SK-N-SH (cell line): ENCODE measurements at regions not wholly inside any gene's neighbourhood (a gene's known extent, or its start where the extent isn't known, plus 50 kb on each side); places are given as distances from the start of the nearest gene placed in this dataset.

ENCODE experiments used
- CTCF ChIA-PET: fragments of 300-600, 350-600 bp; formaldehyde crosslinking; extraction: SDS; loops from one replicate; lab custom pipeline; 2021; lab: Yijun Ruan, JAX
- POLR2A ChIA-PET: fragments of 350-600 bp; sonication (Branson Sonifier 250); formaldehyde crosslinking; extraction: SDS; loops from one replicate; lab custom pipeline; 2020; ENCODE audit warnings: antibody characterized with exemption, inconsistent platforms; lab: Yijun Ruan, JAX
- DNase-seq: peaks from one replicate; pipeline ENCODE4 v3.0.0; 2012
- H2AFZ ChIP-seq: fragments of 200-600 bp; sonication (generic); 2 replicates; pipeline ENCODE4 v1.8.1; 2016; ENCODE audit warnings: antibody characterized with exemption, mild to moderate bottlenecking, low read depth
- H3F3A ChIP-seq: fragments of 200-600 bp; sonication (generic); replicated peaks from 2 replicates; pipeline ENCODE3; 2016; ENCODE audit warnings: antibody characterized with exemption, mild to moderate bottlenecking; ENCODE audit not compliant: insufficient read depth
- H3K27ac ChIP-seq, 2 experiments: fragments of 200-500 bp in 1 of 2; fragments of 200-600 bp in 1 of 2; sonication (Bioruptor generic) in 1 of 2; sonication (generic), shearing (Covaris generic) in 1 of 2; 2 replicates each; pipeline versions ENCODE4 v1.5.1 to v1.6.1; 2014 to 2016; ENCODE audit warnings: low read depth in 2 of 2, inconsistent platforms in 1 of 2, low read length in 1 of 2, mild to moderate bottlenecking in 1 of 2, mixed read lengths in 1 of 2
- H3K27me3 ChIP-seq: fragments of 200-600 bp; sonication (generic), shearing (Covaris generic); 2 replicates; pipeline ENCODE4 v1.6.1; 2016; ENCODE audit warnings: mixed run types; ENCODE audit not compliant: insufficient read depth
- H3K36me3 ChIP-seq, 2 experiments: fragments of 200-500 bp in 1 of 2; fragments of 200-600 bp in 1 of 2; sonication (Bioruptor generic) in 1 of 2; sonication (generic) in 1 of 2; replicated peaks in 1 of 2; 2 replicates each; pipeline versions ENCODE3 to v1.5.1; 2014 to 2016; ENCODE audit warnings: low read length in 1 of 2, mild to moderate bottlenecking in 1 of 2; ENCODE audit not compliant: insufficient read depth in 2 of 2, control insufficient read depth in 1 of 2
- H3K4me1 ChIP-seq, 2 experiments: fragments of 200-500 bp in 1 of 2; fragments of 200-600 bp in 1 of 2; sonication (Bioruptor generic) in 1 of 2; sonication (generic), shearing (Covaris generic) in 1 of 2; 2 replicates each; pipeline versions ENCODE4 v1.5.1 to v1.6.1; 2014 to 2016; ENCODE audit warnings: low read depth in 1 of 2, low read length in 1 of 2, mixed run types in 1 of 2; ENCODE audit not compliant: insufficient read depth in 2 of 2, control insufficient read depth in 1 of 2
- H3K4me2 ChIP-seq: fragments of 200-600 bp; sonication (generic), shearing (Covaris generic); 2 replicates; pipeline ENCODE4 v1.6.1; 2017; ENCODE audit warnings: mixed run types
- H3K4me3 ChIP-seq, 2 experiments: fragments of 200-500 bp in 1 of 2; fragments of 200-600 bp in 1 of 2; sonication (Bioruptor generic) in 1 of 2; sonication (generic), shearing (Covaris generic) in 1 of 2; 2 replicates each; pipeline versions ENCODE4 v1.5.1 to v1.8.1; 2014 to 2016; ENCODE audit warnings: low read depth in 2 of 2, inconsistent platforms in 1 of 2, low read length in 1 of 2, mild to moderate bottlenecking in 1 of 2, mixed read lengths in 1 of 2, moderate library complexity in 1 of 2
- H3K79me2 ChIP-seq: fragments of 200-600 bp; sonication (generic); 2 replicates; pipeline ENCODE4 v1.8.1; 2017; ENCODE audit warnings: mild to moderate bottlenecking; ENCODE audit not compliant: insufficient read depth
- H3K9ac ChIP-seq: fragments of 200-600 bp; sonication (generic); 2 replicates; pipeline ENCODE4 v1.6.1; 2017; ENCODE audit warnings: mixed run types
- H3K9me2 ChIP-seq: fragments of 200-600 bp; sonication (generic); 2 replicates; pipeline ENCODE4 v1.6.1; 2017; ENCODE audit warnings: mixed run types
- H3K9me3 ChIP-seq: fragments of 200-600 bp; sonication (generic); 2 replicates; pipeline ENCODE4 v1.6.1; 2017; ENCODE audit warnings: mixed run types, mild to moderate bottlenecking, moderate library complexity
- H4K20me1 ChIP-seq: fragments of 200-600 bp; sonication (generic); 2 replicates; pipeline ENCODE4 v1.6.1; 2017; ENCODE audit warnings: mild to moderate bottlenecking, mixed run types; ENCODE audit not compliant: insufficient read depth
- CHD2 ChIP-seq: fragments of 150-350 bp; IDR thresholded peaks from 2 replicates; pipeline ENCODE4 v1.6.1; 2018; ENCODE audit warnings: low read length; ENCODE audit not compliant: partially characterized antibody
- EP300 ChIP-seq, 2 experiments: IDR thresholded peaks; 2 replicates each; pipeline versions ENCODE4 v1.4.0 to v1.6.1; 2012; ENCODE audit warnings: borderline replicate concordance in 1 of 2, low read depth in 1 of 2, low read length in 1 of 2
- EZH2phosphoT487 ChIP-seq: fragments of 200-600 bp; sonication (generic); IDR thresholded peaks from 2 replicates; pipeline ENCODE4 v1.6.1; 2017; ENCODE audit warnings: low read depth, mixed run types, mild to moderate bottlenecking, antibody characterized with exemption, moderate library complexity, borderline replicate concordance
- FOSL2 ChIP-seq: IDR thresholded peaks from 2 replicates; pipeline ENCODE4 v1.4.0; 2012; ENCODE audit warnings: low read depth, mild to moderate bottlenecking, moderate library complexity, borderline replicate concordance
- FOXJ3 ChIP-seq: sonication (generic); formaldehyde crosslinking; IDR thresholded peaks from 2 replicates; pipeline ENCODE4 v1.5.1; 2020; ENCODE audit warnings: mild to moderate bottlenecking, missing genetic modification reagents
- FOXM1 ChIP-seq: IDR thresholded peaks from 2 replicates; pipeline ENCODE4 v1.4.0; 2012; ENCODE audit warnings: low read depth, mild to moderate bottlenecking
- GATA2 ChIP-seq: sonication (generic); formaldehyde crosslinking; IDR thresholded peaks from 2 replicates; pipeline ENCODE4 v1.5.0; 2020; ENCODE audit warnings: mild to moderate bottlenecking, missing genetic modification reagents
- IRF3 ChIP-seq: fragments of 150-350 bp; IDR thresholded peaks from 2 replicates; pipeline ENCODE4 v1.6.1; 2016; ENCODE audit warnings: mild to moderate bottlenecking, low read depth, low read length
- JUND ChIP-seq: IDR thresholded peaks from 2 replicates; pipeline ENCODE4 v1.4.0; 2012
- MEF2A ChIP-seq: IDR thresholded peaks from 2 replicates; pipeline ENCODE4 v1.4.0; 2012; ENCODE audit warnings: low read depth, borderline replicate concordance
- MXI1 ChIP-seq: IDR thresholded peaks from 2 replicates; pipeline ENCODE4 v1.6.1; 2012; ENCODE audit warnings: mild to moderate bottlenecking, low read depth, low read length, improper control_type of control experiment
- NRF1 ChIP-seq: IDR thresholded peaks from 2 replicates; pipeline ENCODE4 v1.6.1; 2012; ENCODE audit warnings: low read depth, mild to moderate bottlenecking, low read length
- PBX3 ChIP-seq: IDR thresholded peaks from 2 replicates; pipeline ENCODE4; 2012
- POLR2AphosphoS5 ChIP-seq: IDR thresholded peaks from 2 replicates; pipeline ENCODE4 v1.6.1; 2012; ENCODE audit warnings: low read depth, low read length
- RAD21 ChIP-seq: IDR thresholded peaks from 2 replicates; pipeline ENCODE4 v1.6.1; 2012; ENCODE audit warnings: mild to moderate bottlenecking, low read length
- RXRA ChIP-seq: IDR thresholded peaks from 2 replicates; pipeline ENCODE4 v1.4.0; 2012; ENCODE audit warnings: low read depth, mild to moderate bottlenecking, borderline replicate concordance
- SIN3A ChIP-seq: IDR thresholded peaks from 2 replicates; pipeline ENCODE4 v1.6.1; 2012; ENCODE audit warnings: low read depth, mild to moderate bottlenecking, low read length, moderate library complexity, borderline replicate concordance
- SMC3 ChIP-seq: IDR thresholded peaks from 2 replicates; pipeline ENCODE4 v1.6.1; 2012; ENCODE audit warnings: low read depth, low read length, improper control_type of control experiment
- TCF12 ChIP-seq: IDR thresholded peaks from 2 replicates; pipeline ENCODE4 v1.4.0; 2012
- YY1 ChIP-seq: IDR thresholded peaks from 2 replicates; pipeline ENCODE4 v1.4.0; 2012; ENCODE audit warnings: low read depth, mild to moderate bottlenecking
- WGBS: methylation state at CpG from one replicate; pipeline ENCODE4 v1.1.6; 2017; ENCODE audit warnings: low lambda C conversion rate; 5-methylcytosine and 5-hydroxymethylcytosine counted together
- TF ChIP-seq, protein P1 (sequence below): IDR thresholded peaks from 2 replicates; pipeline ENCODE4 v1.4.0; 2012; ENCODE audit warnings: low read depth

DNA sequence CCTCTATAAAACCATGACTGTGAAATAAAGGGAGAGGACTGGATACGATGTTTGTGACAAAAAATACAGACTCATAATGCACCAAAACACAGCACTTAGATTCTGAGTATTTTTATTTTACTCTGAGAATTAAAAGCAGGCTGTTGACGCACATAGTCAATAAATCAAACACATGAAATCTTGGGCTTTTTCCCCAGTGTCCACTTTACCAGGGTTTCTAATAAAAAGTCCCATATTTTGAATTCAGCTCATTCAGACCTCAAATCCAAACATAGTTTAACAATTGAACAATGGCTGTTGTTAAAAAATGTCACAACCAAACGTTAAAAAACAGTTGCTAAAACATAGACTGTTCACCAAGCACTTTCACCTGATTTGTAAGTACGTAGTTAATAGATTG is 553.4 kb downstream of the LTN1 start (continued):
- TF ChIP-seq FOXM1: no peak

GRCh38 chr21:28437061-28437460 is 555.6 kb downstream of the LTN1 start:
- no peaks in the 10 kb centered on the region for H3K36me3 ChIP-seq
- CTCF ChIA-PET: no interaction called here
- no peaks in the 10 kb centered on the region for H3K9me3 ChIP-seq
- no peak overlapping the region for H3K4me2 ChIP-seq
- no peaks in the 10 kb centered on the region for H4K20me1 ChIP-seq
- H3K4me3 ChIP-seq: no peak overlapping the region
- no peaks in the 10 kb centered on the region for H3K27me3 ChIP-seq
- POLR2A ChIA-PET: no interaction called here
- H3F3A ChIP-seq: peaks cover 16% of the 10 kb centered on the region
- peak overlapping the region in 1 of 2 experiments; percentile 47; a peak in 1 of 4 replicates for H3K27ac ChIP-seq
- H3K9ac ChIP-seq: no peak overlapping the region
- TF ChIP-seq POLR2AphosphoS5: no peak
- no peak for TF ChIP-seq FOXJ3 (CRISPR knock-in tag)
- no peak for TF ChIP-seq EP300 (IDR thresholded peaks at IDR 0.05; ENCODE audit: borderline replicate concordance in 1 of 2, low read depth in 1 of 2, low read length in 1 of 2)
- TF ChIP-seq MEF2A: no peak
- TF ChIP-seq, protein P1, sequence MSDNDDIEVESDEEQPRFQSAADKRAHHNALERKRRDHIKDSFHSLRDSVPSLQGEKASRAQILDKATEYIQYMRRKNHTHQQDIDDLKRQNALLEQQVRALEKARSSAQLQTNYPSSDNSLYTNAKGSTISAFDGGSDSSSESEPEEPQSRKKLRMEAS: no peak
- no peak for TF ChIP-seq EZH2phosphoT487
- no peak for TF ChIP-seq FOSL2
- no peak for TF ChIP-seq NRF1
- TF ChIP-seq IRF3: no peak
- H3K9me2 ChIP-seq: no peaks in the 10 kb centered on the region
- no peak overlapping the region for H2AFZ ChIP-seq
- peaks cover 7 to 15% of the 10 kb centered on the region in 2 experiments; a peak in 3 of 4 replicates for H3K4me1 ChIP-seq
- DNase-seq: no peak
- H3K79me2 ChIP-seq: no peaks in the 10 kb centered on the region
- 55% methylated on average over 2 of the region's 2 CpGs for WGBS

DNA sequence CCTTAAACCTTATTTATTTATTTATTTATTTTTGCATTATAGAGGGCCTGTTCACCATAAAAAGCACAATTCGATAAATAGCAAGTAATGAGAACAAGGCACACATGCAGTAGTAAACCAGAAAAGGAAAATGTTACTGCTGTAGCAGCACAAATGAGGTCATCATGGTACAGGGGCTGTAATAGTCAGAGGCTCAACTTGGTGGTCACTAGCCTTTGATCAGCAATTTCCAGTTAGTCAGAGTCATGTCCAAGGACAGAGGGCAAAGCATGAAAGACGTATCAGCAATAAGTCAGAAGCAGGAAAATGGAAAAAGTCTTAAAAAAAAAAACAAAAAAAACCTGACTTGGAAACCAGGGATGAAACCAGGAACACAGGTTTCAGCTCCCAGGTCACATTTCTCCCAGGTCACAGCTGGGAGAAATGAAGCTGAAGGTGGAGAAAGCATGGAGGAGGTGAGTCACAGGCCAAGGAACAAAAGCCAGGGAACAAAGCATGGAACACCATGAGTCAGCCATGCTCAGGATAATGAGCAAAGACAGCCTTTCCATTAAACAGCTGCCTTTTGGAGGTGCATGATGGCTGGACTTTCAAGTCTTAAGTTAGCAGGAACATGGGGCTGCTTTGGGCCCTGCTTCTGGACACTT is 556.3 kb downstream of the LTN1 start:
- CTCF ChIA-PET: no interaction called here
- peaks cover 7 to 16% of the 10 kb centered on the region in 2 experiments for H3K4me1 ChIP-seq
- H3K4me2 ChIP-seq: no peak overlapping the region
- no peak overlapping the region; the same call in 1 of the 2 replicates for H2AFZ ChIP-seq
- H3K9me2 ChIP-seq: no peaks in the 10 kb centered on the region
- H3K79me2 ChIP-seq: no peaks in the 10 kb centered on the region
- peaks cover 16% of the 10 kb centered on the region for H3F3A ChIP-seq
- no peaks in the 10 kb centered on the region for H3K9me3 ChIP-seq
- 64% methylated on average over 2 of the region's 2 CpGs for WGBS
- H3K9ac ChIP-seq: no peak overlapping the region
- H3K36me3 ChIP-seq: no peaks in the 10 kb centered on the region
- POLR2A ChIA-PET: no interaction called here
- no peaks in the 10 kb centered on the region for H4K20me1 ChIP-seq
- H3K4me3 ChIP-seq: no peak overlapping the region
- no peak for DNase-seq
- peak overlapping the region in 1 of 2 experiments; percentile 47; a peak in 3 of 4 replicates for H3K27ac ChIP-seq
- no peaks in the 10 kb centered on the region for H3K27me3 ChIP-seq
- TF ChIP-seq FOSL2 (peak; percentile 82), JUND (peak; percentile 68), RXRA (no peak), SMC3 (no peak), GATA2 (CRISPR knock-in tag) (no peak), TCF12 (peak; percentile 86), CHD2 (no peak), MXI1 (no peak), MEF2A (no peak), NRF1 (no peak), EP300 (IDR thresholded peaks at IDR 0.05; ENCODE audit: borderline replicate concordance in 1 of 2, low read depth in 1 of 2, low read length in 1 of 2) (peak in 1 of 2 experiments; percentile 62; a peak in 1 of 4 replicates), SIN3A (no peak), FOXJ3 (CRISPR knock-in tag) (no peak), RAD21 (no peak), POLR2AphosphoS5 (peak; percentile 20; the same call in 1 of the 2 replicates), PBX3 (peak; percentile 92), YY1 (peak; percentile 28; the same call in 1 of the 2 replicates)
- TF ChIP-seq, protein P1: peak; percentile 62
